ENCODE measurements at regions not wholly inside any gene's neighbourhood (a gene's known extent, or its start where the extent isn't known, plus 50 kb on each side); places are given as distances from the start of the nearest gene placed in this dataset.

GRCh38 chrX:110408949-110409588, 50.4 kb downstream of the RTL9 start:
- DNase-seq (ENCODE audit: low spot score) = no peak

GRCh38 chrX:110409925-110410324, 51.3 kb downstream of the RTL9 start:
- peak; percentile 81 for DNase-seq (ENCODE audit: low spot score)

- DNase-seq (ENCODE audit: low spot score) = no peak
Observed at GRCh38 chrX:110410603-110411002, 52.0 kb downstream of the RTL9 start.

- DNase-seq (ENCODE audit: low spot score) = peak; percentile 67
Observed at GRCh38 chrX:110412971-110413726, 54.5 kb downstream of the RTL9 start.

- no peak for DNase-seq (ENCODE audit: low spot score)
Observed at GRCh38 chrX:110413727-110414124, 55.1 kb downstream of the RTL9 start.

- DNase-seq (ENCODE audit: low spot score) = no peak
Observed at GRCh38 chrX:110414273-110414672, 55.6 kb downstream of the RTL9 start.

- peak; percentile 62 for DNase-seq (ENCODE audit: low spot score)
Observed at GRCh38 chrX:110414679-110415439, 56.2 kb downstream of the RTL9 start.

- DNase-seq (ENCODE audit: low spot score) = peak; percentile 48
Observed at GRCh38 chrX:110415440-110416170, 57.0 kb downstream of the RTL9 start.

- no peak for DNase-seq (ENCODE audit: low spot score)
Observed at GRCh38 chrX:110417128-110417527, 58.5 kb downstream of the RTL9 start.

- DNase-seq (ENCODE audit: low spot score) = peak; percentile 54
Observed at GRCh38 chrX:110418316-110419235, 59.9 kb downstream of the RTL9 start.

GRCh38 chrX:110419512-110419911, 60.9 kb downstream of the RTL9 start:
- DNase-seq (ENCODE audit: low spot score) = no peak

GRCh38 chrX:110420771-110421499, 62.3 kb downstream of the RTL9 start:
- DNase-seq (ENCODE audit: low spot score) = no peak

GRCh38 chrX:110421500-110422455, 63.1 kb downstream of the RTL9 start:
- no peak for DNase-seq (ENCODE audit: low spot score)

- no peak for DNase-seq (ENCODE audit: low spot score)
Observed at GRCh38 chrX:110425222-110426154, 66.8 kb downstream of the RTL9 start.

GRCh38 chrX:110426155-110426504, 67.5 kb downstream of the RTL9 start:
- DNase-seq (ENCODE audit: low spot score) = no peak

- DNase-seq (ENCODE audit: low spot score) = no peak
Observed at GRCh38 chrX:110427076-110427475, 68.4 kb downstream of the RTL9 start.

GRCh38 chrX:110428144-110428543, 69.5 kb downstream of the RTL9 start:
- DNase-seq (ENCODE audit: low spot score) = no peak

Measured in kidney tubule cell (primary cell).